ENCODE measurements at regions not wholly inside any gene's neighbourhood (a gene's known extent, or its start where the extent isn't known, plus 50 kb on each side); places are given as distances from the start of the nearest gene placed in this dataset.

- no peaks in the 10 kb centered on the region for H3K9me3 ChIP-seq
These were observed 169.7 kb upstream of the TNFAIP3 start for GRCh38 chr6:137697267-137697938.

GRCh38 chr6:137698636-137699030, 168.4 kb upstream of the TNFAIP3 start:
- TF ChIP-seq CTCF (IDR thresholded peaks at IDR 0.05) (no peak), POLR2AphosphoS5 (IDR thresholded peaks at IDR 0.05; ENCODE audit: insufficient read depth in 1 of 2, low read depth in 1 of 2) (no peak)
- no peak overlapping the region for H3K27ac ChIP-seq
- DNase-seq (ENCODE audit: extremely low spot score in 2 of 2): no peak
- peaks cover 21% of the 10 kb centered on the region for H3K4me1 ChIP-seq
- intact Hi-C loops (cut with DNase I): no loop called here
- no peaks in the 10 kb centered on the region for H3K27me3 ChIP-seq
- no peak overlapping the region for H3K4me3 ChIP-seq
- no peaks in the 10 kb centered on the region for H3K9me3 ChIP-seq
- no peaks in the 10 kb centered on the region for H3K36me3 ChIP-seq

More at GRCh38 chr6:137697267-137697938, 169.7 kb upstream of the TNFAIP3 start:
- H3K36me3 ChIP-seq: no peaks in the 10 kb centered on the region
- H3K27ac ChIP-seq: no peak overlapping the region
- no peak overlapping the region for H3K4me3 ChIP-seq
- intact Hi-C loops (cut with DNase I): no loop called here
- no peak for TF ChIP-seq POLR2A (IDR thresholded peaks at IDR 0.05)
- TF ChIP-seq CTCF (IDR thresholded peaks at IDR 0.05): no peak
- peak in 1 of 2 donors; percentile 52 for TF ChIP-seq POLR2AphosphoS5 (IDR thresholded peaks at IDR 0.05; ENCODE audit: insufficient read depth in 1 of 2, low read depth in 1 of 2)
- DNase-seq (ENCODE audit: extremely low spot score in 2 of 2): no peak
- H3K4me1 ChIP-seq: peaks cover 21% of the 10 kb centered on the region
- no peaks in the 10 kb centered on the region for H3K27me3 ChIP-seq

GRCh38 chr6:137699031-137699683, 167.9 kb upstream of the TNFAIP3 start:
- intact Hi-C loops (cut with DNase I): no loop called here
- Histone ChIP-seq H3K4me1 (peaks cover 21% of the 10 kb centered on the region), H3K4me3 (no peak overlapping the region), H3K27me3 (no peaks in the 10 kb centered on the region), H3K27ac (no peak overlapping the region), H3K36me3 (no peaks in the 10 kb centered on the region), H3K9me3 (no peaks in the 10 kb centered on the region)
- TF ChIP-seq POLR2A (IDR thresholded peaks at IDR 0.05) (no peak), POLR2AphosphoS5 (IDR thresholded peaks at IDR 0.05; ENCODE audit: insufficient read depth in 1 of 2, low read depth in 1 of 2) (no peak), CTCF (IDR thresholded peaks at IDR 0.05) (no peak)
- DNase-seq (ENCODE audit: extremely low spot score in 2 of 2): no peak

GRCh38 chr6:137700161-137700560, 166.9 kb upstream of the TNFAIP3 start:
- Histone ChIP-seq H3K4me1 (peaks cover 21% of the 10 kb centered on the region), H3K27me3 (no peaks in the 10 kb centered on the region), H3K9me3 (no peaks in the 10 kb centered on the region), H3K36me3 (no peaks in the 10 kb centered on the region), H3K4me3 (no peak overlapping the region), H3K27ac (no peak overlapping the region)
- intact Hi-C loops (cut with DNase I): loop anchor here (5.0 kb wide), 1 partner anchor 242 kb away; no protein-coding TSS in a partner anchor
- DNase-seq (ENCODE audit: extremely low spot score in 2 of 2): no peak
- TF ChIP-seq POLR2AphosphoS5 (IDR thresholded peaks at IDR 0.05; ENCODE audit: insufficient read depth in 1 of 2, low read depth in 1 of 2) (no peak), POLR2A (IDR thresholded peaks at IDR 0.05) (no peak), CTCF (IDR thresholded peaks at IDR 0.05) (no peak)

Data from vagina (tissue), 2 donors.